ENCODE measurements at regions not wholly inside any gene's neighbourhood (a gene's known extent, or its start where the extent isn't known, plus 50 kb on each side); places are given as distances from the start of the nearest gene placed in this dataset.

DNA sequence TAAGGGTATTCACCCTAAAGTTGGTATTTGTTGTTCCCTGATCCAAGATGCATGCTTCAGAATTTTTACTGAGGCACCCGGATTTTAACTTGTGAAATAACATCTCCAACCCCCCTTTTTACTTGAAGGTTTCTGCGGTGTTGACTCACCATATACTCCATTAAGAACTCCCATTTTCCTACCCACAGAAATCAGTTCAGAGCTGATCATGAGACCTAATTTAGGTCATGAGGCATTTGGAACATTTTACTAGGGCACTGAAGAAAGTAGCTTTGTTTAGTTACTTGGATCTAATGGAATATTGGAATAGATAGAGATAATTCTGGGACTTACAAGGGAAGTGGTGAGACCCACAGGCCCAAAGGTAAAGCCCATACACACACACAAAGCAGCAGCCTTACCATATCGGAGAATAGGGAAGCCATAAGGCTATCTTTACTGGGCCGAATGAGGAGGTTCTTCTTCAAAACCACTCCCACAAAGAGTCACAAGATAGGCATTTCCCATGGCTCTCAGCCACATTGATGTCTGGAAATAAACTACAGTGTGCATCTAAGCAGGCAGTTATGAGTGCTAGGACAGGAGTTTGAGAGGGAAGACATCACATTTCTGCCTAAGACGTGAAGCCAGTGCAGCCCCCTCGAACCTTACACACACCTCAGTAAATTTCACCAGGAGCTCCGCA lies 681.0 kb upstream of the LRRTM4 start:
- Histone ChIP-seq H3K4me2 (ENCODE audit: extremely low read depth, insufficient read depth, low read length) (no peak overlapping the region), H3K9me3 (ENCODE audit: control insufficient read depth, insufficient read depth, low read depth, low read length) (no peaks in the 10 kb centered on the region), H3K36me3 (ENCODE audit: control insufficient read depth, insufficient read depth, low read length) (no peaks in the 10 kb centered on the region), H2AFZ (ENCODE audit: low read length) (no peak overlapping the region), H4K20me1 (ENCODE audit: control insufficient read depth, extremely low read depth, insufficient read depth, low read length) (no peaks in the 10 kb centered on the region), H3K79me2 (ENCODE audit: control insufficient read depth, insufficient read depth, low read length) (no peaks in the 10 kb centered on the region), H3K4me3 (replicated peaks in 1 of 4; ENCODE audit: control extremely low read depth in 1 of 4, insufficient read depth in 1 of 4, low read depth in 3 of 4, low read length in 4 of 4) (no peak overlapping the region), H3K27me3 (ENCODE audit: control insufficient read depth, insufficient read depth, low read length) (no peaks in the 10 kb centered on the region), H3K27ac (ENCODE audit: insufficient read depth, low read length) (no peak overlapping the region), H3K9ac (ENCODE audit: insufficient read depth, low read length) (no peak overlapping the region), H3K4me1 (ENCODE audit: control insufficient read depth, extremely low read depth, insufficient read depth, low read length) (no peaks in the 10 kb centered on the region)
- no peak for DNase-seq (ENCODE audit: low read depth in 2 of 2)
- TF ChIP-seq, protein P1, sequence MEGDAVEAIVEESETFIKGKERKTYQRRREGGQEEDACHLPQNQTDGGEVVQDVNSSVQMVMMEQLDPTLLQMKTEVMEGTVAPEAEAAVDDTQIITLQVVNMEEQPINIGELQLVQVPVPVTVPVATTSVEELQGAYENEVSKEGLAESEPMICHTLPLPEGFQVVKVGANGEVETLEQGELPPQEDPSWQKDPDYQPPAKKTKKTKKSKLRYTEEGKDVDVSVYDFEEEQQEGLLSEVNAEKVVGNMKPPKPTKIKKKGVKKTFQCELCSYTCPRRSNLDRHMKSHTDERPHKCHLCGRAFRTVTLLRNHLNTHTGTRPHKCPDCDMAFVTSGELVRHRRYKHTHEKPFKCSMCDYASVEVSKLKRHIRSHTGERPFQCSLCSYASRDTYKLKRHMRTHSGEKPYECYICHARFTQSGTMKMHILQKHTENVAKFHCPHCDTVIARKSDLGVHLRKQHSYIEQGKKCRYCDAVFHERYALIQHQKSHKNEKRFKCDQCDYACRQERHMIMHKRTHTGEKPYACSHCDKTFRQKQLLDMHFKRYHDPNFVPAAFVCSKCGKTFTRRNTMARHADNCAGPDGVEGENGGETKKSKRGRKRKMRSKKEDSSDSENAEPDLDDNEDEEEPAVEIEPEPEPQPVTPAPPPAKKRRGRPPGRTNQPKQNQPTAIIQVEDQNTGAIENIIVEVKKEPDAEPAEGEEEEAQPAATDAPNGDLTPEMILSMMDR (conservative IDR thresholded peaks at IDR 0.05 in 1 of 2, IDR thresholded peaks at IDR 0.05 in 1 of 2; ENCODE audit: low read depth in 1 of 2, low read length in 2 of 2), result no peak
- TF ChIP-seq EZH2 (IDR thresholded peaks at IDR 0.05; ENCODE audit: low read length, missing control alignments), result no peak

DNA sequence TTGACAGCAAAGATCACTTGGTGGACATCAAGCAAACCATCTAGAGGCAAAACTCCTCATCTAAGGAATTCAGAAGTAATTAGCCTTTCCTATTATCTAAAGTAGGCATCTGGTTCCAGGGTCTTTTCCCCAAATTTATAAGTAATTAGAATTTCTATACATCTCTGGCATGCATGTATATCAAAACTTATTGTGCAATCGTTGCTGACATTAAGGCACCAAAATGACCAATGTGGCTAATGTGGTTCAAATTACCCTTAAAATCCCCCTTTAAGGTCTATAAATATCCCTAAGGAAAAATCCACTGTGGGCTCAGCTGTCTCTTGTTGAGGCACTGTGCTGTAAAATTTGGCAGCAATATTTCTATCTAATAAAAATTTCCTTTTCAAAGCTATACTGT lies 695.9 kb upstream of the LRRTM4 start:
- no peak overlapping the region for H3K4me2 ChIP-seq (ENCODE audit: extremely low read depth, insufficient read depth, low read length)
- no peak overlapping the region for H3K9ac ChIP-seq (ENCODE audit: insufficient read depth, low read length)
- no peaks in the 10 kb centered on the region for H3K9me3 ChIP-seq (ENCODE audit: control insufficient read depth, insufficient read depth, low read depth, low read length)
- no peak for TF ChIP-seq EZH2 (IDR thresholded peaks at IDR 0.05; ENCODE audit: low read length, missing control alignments)
- TF ChIP-seq, protein P1 (conservative IDR thresholded peaks at IDR 0.05 in 1 of 2, IDR thresholded peaks at IDR 0.05 in 1 of 2; ENCODE audit: low read depth in 1 of 2, low read length in 2 of 2), result no peak
- H3K27ac ChIP-seq (ENCODE audit: insufficient read depth, low read length), result no peak overlapping the region
- H3K27me3 ChIP-seq (ENCODE audit: control insufficient read depth, insufficient read depth, low read length), result no peaks in the 10 kb centered on the region
- H3K4me3 ChIP-seq (replicated peaks in 1 of 4; ENCODE audit: control extremely low read depth in 1 of 4, insufficient read depth in 1 of 4, low read depth in 3 of 4, low read length in 4 of 4), result no peak overlapping the region
- DNase-seq (ENCODE audit: low read depth in 2 of 2), result no peak
- no peaks in the 10 kb centered on the region for H3K36me3 ChIP-seq (ENCODE audit: control insufficient read depth, insufficient read depth, low read length)
- H4K20me1 ChIP-seq (ENCODE audit: control insufficient read depth, extremely low read depth, insufficient read depth, low read length), result no peaks in the 10 kb centered on the region
- no peaks in the 10 kb centered on the region for H3K79me2 ChIP-seq (ENCODE audit: control insufficient read depth, insufficient read depth, low read length)
- no peaks in the 10 kb centered on the region for H3K4me1 ChIP-seq (ENCODE audit: control insufficient read depth, extremely low read depth, insufficient read depth, low read length)
- no peak overlapping the region for H2AFZ ChIP-seq (ENCODE audit: low read length)

DNA sequence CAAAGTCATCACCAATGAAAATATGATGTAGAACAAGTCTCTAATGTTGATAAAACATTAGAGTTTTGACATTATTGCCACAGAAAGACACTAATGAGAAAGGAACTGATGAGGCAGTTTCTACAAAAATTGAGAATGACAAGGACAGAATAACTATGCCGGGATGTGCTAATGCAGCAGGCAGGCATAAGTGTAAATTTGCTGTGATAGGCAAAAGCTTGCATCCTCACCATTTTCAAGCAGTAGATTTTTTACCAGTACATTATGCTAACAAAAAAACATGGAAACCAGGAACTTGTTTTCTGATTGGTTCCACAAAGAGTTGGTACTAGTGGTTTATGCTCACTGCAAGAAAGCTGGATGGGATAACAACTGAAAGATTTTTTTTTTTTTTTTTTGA lies 715.5 kb upstream of the LRRTM4 start:
- H3K9ac ChIP-seq (ENCODE audit: insufficient read depth, low read length), result no peak overlapping the region
- H3K27ac ChIP-seq (ENCODE audit: insufficient read depth, low read length), result no peak overlapping the region
- H3K4me1 ChIP-seq (ENCODE audit: control insufficient read depth, extremely low read depth, insufficient read depth, low read length), result no peaks in the 10 kb centered on the region
- no peaks in the 10 kb centered on the region for H4K20me1 ChIP-seq (ENCODE audit: control insufficient read depth, extremely low read depth, insufficient read depth, low read length)
- no peaks in the 10 kb centered on the region for H3K36me3 ChIP-seq (ENCODE audit: control insufficient read depth, insufficient read depth, low read length)
- H2AFZ ChIP-seq (ENCODE audit: low read length), result no peak overlapping the region
- H3K27me3 ChIP-seq (ENCODE audit: control insufficient read depth, insufficient read depth, low read length), result no peaks in the 10 kb centered on the region
- H3K4me3 ChIP-seq (replicated peaks in 1 of 4; ENCODE audit: control extremely low read depth in 1 of 4, insufficient read depth in 1 of 4, low read depth in 3 of 4, low read length in 4 of 4), result no peak overlapping the region
- H3K9me3 ChIP-seq (ENCODE audit: control insufficient read depth, insufficient read depth, low read depth, low read length), result no peaks in the 10 kb centered on the region
- no peak for DNase-seq (ENCODE audit: low read depth in 2 of 2)
- H3K79me2 ChIP-seq (ENCODE audit: control insufficient read depth, insufficient read depth, low read length), result no peaks in the 10 kb centered on the region
- H3K4me2 ChIP-seq (ENCODE audit: extremely low read depth, insufficient read depth, low read length), result no peak overlapping the region
- TF ChIP-seq EZH2 (IDR thresholded peaks at IDR 0.05; ENCODE audit: low read length, missing control alignments), result no peak
- TF ChIP-seq, protein P1 (conservative IDR thresholded peaks at IDR 0.05 in 1 of 2, IDR thresholded peaks at IDR 0.05 in 1 of 2; ENCODE audit: low read depth in 1 of 2, low read length in 2 of 2), result no peak
